ENCODE measurements at regions not wholly inside any gene's neighbourhood (a gene's known extent, or its start where the extent isn't known, plus 50 kb on each side); places are given as distances from the start of the nearest gene placed in this dataset.

DNA sequence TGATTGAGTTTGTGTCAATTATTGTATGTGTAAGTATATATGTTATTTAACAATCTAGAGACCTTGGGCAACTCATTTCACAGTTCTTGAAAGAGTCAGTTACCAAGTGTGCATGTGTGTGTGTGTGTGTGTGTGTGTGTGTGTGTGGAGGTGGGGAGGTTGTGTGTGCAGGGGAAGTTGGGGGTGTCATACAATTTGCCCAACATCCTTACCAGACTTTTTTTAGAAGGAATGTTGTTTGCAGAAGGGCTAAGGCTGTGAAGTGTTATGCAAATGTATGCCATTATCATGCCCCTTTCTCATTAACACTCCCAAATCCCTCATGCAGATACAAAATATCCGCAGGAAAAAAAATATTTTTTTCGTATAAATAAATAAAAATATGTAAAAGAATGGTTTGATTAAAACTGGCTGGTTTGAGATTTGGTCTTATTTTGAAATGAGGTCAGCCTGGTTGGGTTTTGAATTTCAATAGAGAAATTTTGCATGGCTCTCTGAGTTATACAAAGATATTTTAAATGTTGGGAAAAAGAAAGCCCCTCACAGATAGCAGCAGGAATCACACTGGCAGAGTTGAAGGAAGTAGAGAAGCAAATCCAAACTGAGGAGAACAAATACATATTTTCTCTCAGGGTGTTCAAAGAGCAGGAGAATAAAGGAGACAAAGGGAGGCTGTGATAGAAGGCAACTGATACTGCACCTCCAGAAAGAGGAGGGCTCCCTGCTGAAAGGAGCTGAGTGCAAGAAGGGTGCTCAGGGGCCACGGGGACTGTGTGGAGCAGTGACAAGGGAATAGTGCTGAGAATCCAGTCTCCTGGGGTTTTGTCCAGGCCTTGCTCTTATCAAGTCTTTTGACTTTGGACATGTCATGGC, 1365.5 kb upstream of the CELF4 start:
- no peak for DNase-seq (ENCODE audit: low spot score)

DNA sequence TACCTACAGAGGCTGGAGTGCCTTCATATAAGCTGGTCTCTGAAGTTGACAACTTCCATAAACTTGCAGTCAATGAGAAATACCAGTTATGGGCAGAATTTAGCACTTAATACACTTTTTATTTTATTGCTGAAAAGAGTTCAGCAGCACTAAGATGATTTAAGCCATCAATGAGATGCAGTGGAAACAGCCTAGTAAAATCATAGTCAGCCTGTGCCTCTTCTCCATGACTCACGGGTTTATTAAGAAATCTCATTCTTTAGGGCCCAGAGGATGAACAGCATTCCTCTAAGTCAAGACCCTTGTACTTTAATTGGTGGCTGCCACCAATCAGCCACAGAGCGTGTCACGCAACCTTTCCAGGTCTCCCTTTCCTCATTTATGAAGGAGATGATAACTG, 1357.9 kb upstream of the CELF4 start:
- no peak for DNase-seq (ENCODE audit: low spot score)

DNA sequence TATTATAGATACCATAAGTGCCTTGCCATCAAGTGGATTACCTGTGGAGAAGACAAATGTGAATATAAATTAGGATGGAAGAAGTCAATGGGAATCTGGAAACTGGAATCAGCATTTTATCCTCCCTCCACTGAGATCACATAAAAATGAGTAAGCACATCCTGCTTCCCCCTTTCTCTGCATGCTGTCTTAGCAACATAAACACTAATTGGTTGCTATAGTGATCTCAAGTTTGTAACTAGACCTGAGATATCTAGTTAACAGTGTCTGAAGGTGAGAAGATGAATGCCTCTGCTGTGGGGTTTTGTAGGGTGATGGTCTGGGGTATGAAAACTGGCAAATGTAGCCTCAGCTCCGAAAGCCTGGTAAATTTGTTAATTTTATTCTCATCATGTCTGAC, 1357.5 kb upstream of the CELF4 start:
- DNase-seq (ENCODE audit: low spot score), result no peak

DNA sequence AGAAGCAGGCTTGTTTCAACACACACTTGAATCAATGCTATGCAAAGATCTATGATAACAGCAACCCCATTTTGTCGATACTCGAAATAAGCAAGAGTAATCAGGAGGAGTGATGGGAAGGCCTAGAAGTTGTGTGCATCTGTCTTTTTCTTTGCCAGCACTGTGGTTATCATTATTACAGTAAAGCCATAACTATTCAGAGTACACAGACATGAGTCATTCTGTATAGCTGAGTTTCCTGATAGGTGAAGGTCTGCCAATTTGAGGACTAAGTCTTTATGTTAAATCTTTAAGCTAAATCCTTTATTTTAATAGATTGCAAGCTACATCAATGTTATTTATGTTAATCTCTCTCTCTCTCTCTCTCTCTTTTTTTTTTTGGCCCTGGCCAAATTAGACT, 1344.4 kb upstream of the CELF4 start:
- DNase-seq (ENCODE audit: low spot score), result no peak

DNA sequence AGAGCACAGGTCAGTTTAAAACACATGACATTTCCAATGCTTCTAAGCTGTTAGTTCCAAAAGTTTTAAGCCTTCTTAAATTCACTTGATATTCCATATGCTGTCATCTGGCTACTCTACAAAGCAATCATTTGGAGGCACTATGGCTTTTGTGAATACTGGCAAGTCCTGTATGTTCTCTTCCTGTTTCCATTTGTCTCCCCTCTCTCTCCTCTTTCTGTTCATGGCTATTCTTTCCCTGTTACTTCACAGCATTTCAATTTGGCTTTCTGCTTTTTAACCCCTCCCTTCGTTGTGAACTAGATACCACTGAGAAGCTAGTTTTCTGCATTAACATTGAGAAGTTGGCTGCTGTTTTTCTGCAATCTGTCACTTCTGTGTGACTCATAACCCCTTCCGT, 1337.2 kb upstream of the CELF4 start:
- no peak for DNase-seq (ENCODE audit: low spot score)

DNA sequence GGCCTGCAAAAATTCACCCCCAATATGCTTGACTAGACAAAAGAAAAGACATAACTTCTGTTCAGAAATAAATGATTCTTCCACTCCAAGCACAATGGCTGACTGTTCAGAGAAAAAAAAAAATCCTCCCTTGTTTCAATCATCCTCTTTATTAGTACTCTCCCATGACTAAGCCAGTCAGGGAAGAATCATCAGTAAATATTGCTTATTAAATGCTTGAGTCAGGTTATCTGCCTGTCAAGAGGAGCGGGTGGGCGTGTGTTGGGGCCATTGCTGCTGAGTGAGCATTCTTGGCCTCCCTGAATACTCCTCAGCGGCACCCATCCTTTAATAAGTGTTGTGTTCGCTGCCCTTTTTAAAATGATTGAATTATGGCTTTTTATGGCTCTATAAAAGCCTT, 1334.8 kb upstream of the CELF4 start:
- DNase-seq (ENCODE audit: low spot score), result no peak

DNA sequence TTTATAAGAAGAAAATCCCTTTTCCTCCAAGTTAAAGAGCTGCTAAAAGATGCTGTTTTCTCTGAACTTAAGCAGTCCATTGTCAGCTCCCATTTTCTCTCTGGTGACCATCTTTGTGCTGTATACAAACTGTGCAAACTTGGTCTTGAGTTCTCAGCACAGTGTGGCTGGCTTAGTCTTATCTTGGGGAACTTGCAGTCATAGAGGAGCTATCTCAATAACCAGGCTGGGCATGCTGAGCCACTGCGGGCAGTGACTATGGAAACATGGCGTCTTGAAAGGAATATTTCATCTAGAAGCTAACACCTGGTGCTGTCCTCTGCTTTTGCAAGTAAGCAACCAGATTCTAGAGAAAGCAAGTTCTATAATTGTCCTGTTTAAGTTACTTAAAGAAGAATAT, 1334.4 kb upstream of the CELF4 start:
- no peak for DNase-seq (ENCODE audit: low spot score)

DNA sequence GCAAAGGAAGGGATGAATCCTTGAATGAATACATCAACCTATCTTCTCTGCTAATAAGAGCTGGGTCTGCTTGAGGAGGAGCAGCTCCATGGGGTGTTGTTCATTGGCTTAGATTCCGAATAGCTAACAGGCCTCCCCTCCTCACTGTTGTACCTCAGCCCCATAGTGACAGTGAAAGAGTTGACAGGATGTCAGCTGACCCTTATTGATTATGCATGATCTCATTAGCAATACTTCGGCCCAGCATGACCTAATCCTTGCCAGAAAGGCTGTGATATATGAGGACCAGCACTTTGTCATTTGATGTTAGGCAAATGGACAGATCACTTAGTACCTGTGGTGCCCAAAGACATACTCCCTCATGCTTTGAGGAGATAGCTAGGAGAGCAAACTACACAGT, 1333.7 kb upstream of the CELF4 start:
- DNase-seq (ENCODE audit: low spot score), result no peak

DNA sequence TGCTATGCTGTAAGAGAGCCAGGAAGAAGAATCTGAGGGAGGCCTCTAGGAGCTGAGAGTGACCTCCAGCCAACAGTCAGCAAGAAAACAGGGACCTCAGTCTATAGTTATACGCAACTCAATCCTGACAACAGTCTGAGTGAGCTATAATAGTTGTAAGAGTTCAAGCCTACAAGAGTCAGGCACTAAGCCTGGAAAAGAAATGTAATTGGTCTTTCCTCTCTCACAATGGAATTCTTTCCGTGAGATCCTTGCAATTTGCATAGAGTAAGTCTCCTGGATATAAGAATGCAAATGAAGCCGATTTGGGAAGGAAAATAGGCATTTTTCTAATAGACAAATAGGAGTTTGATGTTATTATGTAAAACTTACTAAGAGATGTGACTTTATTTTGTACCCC, 1332.6 kb upstream of the CELF4 start:
- DNase-seq (ENCODE audit: low spot score), result no peak

DNA sequence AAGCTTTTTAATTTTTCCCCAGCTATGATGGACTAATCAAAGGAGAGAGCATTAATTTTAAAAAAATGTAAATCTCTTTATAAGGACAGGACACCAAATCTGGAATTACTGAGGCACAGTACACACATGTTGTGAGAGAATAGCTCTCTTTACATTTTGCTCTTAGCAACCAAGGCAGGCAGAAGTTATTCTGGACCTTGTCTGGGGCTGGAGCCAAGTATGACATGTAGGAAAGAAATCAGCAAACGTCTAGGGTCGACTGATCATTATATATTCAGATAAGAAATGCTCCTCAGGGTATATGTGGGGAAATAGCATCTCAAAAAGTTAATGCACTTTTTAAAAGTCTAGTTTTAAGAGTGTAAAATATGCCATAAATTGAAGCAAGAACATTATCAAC, 1330.0 kb upstream of the CELF4 start:
- no peak for DNase-seq (ENCODE audit: low spot score)

DNA sequence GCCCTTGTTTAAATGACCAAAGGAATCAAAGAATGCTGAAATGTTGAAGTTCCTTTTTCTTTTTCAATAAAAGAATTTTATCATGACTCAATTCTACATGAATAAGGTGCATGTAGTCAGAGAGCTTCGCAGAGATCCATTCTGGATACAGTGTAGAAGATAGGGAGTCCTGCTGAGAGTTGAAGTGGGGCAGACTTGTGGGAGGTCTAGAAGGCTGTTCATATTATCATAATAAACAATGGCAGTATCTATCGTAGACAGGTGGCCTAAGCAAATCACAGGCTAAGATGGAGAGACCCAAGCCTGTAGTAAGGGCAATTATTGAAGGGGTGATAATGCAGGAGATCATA, 1322.0 kb upstream of the CELF4 start:
- no peak for DNase-seq (ENCODE audit: low spot score)

DNA sequence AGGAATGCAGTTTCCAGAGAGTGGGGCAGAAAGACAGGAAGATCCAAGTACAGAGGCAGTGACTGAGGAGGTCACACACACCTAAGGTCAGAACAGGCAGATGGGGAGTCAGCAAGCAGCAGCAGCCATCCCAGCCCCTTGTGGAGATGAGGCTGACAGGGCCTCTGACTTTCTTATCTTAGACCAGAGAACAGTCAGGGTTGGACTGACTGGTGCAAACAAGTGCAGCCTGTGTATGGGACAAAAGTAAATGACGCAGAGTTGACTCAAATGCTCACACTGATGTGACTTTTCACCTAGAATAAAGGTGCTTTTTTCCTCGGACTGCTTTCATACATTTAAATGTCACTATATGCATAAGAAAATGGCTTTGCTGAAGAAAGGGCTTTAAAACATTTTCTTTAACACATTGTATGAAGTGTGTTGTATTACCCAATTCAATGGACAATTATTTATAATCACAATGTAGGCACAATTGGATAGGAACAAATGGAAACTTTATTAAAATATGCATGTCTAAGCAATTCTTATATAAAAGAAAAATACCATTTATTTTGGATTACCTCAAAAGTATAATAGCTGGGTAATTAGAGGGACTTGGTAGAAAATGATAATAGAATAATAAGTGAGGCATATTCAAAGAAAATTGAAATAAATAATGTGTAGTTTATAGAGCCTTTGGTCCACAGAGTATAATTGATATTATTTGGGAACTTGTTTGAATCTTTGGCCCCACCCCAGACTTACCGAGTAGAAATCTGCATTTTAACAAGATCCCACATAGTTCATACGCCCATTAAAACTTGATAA, 1321.5 kb upstream of the CELF4 start:
- no peak for DNase-seq (ENCODE audit: low spot score)

DNA sequence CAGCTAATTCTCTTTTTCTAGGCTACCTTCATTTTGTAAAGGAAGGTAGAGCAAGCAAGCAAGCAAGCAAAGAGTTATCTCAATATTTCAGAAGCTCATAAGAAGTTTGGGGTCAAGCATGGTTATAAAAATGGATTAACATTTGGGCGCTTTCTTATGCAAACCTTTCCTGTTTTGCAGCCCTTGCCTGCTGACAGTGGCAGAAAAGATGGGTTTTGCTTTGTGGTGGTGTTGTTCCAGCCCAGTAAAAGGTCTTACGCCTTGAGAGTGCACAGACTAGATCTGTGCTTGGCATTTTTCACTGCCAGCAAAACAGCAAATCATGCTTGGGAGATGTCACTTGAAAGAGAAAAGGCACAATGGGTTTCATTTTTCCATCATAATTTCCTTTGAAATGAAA, 1320.6 kb upstream of the CELF4 start:
- DNase-seq (ENCODE audit: low spot score), result no peak

DNA sequence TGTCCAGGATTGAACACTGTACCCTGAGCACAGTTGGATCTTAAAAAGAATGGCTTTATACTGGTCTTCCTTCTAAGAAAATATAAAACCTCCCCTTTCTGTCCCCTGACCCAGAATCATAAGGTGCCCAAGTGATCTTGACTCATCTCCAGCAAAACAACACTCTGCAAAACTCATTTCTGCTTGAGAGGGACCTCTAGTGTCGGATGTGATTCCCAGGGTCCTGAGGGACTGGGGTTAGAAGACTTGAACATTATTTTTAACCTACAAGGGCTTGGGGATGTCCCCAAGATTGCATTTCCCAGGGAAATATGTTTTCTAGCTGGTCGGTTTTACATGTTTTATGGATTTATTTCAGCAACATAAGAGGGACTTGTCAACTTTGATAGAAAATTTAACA, 1318.5 kb upstream of the CELF4 start:
- DNase-seq (ENCODE audit: low spot score), result no peak

DNA sequence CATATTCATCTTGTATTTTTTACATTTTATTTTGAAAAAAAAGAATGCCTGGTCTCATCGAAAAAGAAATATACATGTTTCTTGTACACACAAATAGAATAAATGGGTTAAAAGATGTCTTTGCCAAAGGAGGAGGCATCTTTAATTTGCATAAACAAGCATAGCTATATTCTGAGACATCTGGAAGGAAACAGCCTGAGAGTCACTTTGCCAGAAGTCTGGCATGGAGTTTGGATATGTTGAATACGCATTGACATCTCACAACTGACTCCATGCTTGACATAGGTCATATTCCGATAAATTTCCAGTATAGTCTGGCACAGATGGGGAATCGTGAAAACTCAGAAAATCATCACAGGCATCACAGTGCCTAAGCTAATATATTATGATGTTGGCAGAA, 1317.5 kb upstream of the CELF4 start:
- no peak for DNase-seq (ENCODE audit: low spot score)

DNA sequence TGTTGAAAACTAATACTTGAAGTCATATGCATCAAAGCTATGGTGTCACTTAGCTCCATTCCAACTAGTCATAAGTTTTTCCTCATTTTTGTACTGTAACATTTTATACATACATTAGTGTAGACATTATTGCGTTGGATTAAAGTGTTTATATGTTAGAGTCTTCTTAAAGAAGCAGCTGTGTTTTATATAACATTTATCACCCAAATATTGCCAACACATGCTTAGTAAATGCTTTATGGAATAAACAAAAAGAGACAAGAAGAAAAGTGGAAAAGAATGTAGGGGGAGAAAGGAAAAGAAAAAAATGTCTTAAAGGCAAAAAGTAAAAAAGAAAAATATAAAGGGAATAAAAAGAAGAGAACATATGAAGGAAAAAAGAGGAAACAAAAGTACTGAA, 1314.3 kb upstream of the CELF4 start:
- no peak for DNase-seq (ENCODE audit: low spot score)

DNA sequence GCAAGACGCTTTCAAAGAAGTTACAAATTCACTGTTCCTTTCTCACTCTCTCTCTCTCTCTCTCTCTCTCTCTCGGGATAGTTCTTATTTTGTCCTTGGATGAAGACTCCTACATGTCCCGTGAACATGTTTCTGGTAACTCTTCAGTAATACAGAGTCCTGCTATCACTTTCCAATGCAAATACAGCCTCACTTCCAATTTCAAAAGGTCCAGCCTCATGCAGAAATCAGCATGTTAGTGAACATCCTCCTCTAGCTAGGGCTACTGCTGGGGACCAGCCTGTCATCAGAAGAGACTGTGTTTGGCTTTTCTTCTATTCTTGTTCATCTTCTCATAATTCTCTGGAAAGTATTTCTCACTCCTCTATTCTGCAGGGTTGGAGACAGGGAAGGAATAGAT, 1306.7 kb upstream of the CELF4 start:
- DNase-seq (ENCODE audit: low spot score), result no peak

DNA sequence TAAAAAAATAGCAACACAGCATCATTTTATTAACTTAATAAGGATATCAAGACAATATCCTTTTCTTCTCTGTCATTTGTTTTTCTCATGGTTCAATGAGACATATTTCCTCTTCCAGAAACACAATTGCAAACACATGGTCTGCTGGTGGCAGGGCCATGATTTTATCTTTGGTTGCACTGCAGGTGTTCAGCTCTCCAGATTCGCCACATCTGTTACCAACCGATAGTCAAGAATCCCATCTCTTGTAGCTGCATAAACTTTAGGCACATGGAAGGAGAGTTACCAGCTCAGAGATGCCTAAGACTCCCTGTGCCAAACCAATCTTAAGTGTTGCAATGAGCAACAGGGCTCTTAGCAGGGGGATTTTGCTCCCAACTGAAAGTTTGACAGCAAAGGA, 1303.2 kb upstream of the CELF4 start:
- no peak for DNase-seq (ENCODE audit: low spot score)

DNA sequence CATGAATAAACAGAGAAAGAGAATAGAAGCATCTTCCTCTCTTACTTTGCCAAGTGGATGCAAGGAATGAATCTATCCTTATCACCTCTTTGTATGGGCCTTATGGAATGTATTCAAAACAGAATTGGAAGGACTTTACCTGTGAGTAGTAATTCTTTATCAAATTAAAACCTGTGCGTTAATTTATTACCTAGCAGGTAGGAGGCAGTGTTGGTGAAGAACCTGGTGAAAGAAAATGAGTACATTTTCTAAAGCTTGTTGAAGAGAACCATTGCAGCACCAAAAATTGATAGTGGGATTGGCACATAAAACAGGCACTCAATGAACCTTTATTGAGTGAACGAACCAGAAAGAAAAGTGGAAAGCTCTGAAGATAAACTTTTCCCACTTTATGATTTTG, 1302.1 kb upstream of the CELF4 start:
- DNase-seq (ENCODE audit: low spot score), result no peak

DNA sequence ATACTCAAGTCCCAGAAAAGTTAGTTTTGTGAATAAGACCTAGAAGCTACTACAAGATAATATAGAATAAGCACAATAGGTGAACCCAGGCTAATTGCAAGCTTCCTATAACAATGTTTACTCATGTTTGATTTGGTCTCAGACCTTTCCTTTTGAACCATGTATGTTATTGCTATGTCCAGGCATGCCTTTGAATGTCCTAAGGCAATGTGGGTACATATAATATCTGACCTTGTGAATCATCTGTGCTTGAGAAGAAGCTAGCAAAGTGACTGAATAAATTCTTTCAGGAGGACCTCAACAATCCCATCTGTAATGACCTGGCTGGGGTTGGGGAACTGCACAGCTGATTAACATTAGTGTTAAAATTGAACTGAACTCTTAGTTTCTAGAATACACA, 1285.9 kb upstream of the CELF4 start:
- no peak for DNase-seq (ENCODE audit: low spot score)

DNA sequence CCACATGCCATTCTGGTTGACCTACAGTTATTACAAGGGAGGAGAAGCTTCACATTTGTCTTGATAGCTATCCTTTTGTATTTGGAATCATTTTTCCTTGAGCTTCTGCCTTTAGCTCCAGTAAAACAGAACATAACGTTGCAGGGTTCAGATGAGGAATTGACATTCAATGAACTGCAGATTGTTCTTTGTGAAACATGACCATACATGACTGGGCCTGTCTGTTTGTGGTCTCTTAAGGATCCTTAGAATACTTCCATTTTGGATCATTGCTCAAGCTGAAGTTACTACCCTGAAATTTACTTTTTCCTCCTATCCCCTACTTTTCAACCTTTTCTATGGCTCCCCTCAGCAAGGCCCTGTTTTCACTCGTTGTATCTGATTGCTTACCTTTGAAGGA, 1281.7 kb upstream of the CELF4 start:
- no peak for DNase-seq (ENCODE audit: low spot score)

DNA sequence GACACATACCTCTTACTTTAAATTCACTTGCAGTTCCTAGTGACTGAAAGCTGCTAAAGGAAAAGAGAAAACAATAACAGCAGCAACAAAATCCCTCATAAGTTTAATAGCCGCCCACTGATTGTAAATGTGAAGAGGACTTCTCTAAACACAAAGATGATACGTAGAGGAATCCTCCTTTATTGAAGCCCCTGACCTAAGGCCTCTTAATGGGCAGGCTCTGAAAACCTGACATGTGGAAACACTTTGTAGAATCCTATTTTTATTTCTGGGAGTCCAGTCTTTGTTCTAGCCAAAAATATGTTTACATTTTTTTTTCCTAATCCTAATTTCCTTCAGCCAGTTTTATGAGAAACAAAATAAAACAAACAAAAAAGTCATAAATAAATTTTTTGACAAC, 1277.7 kb upstream of the CELF4 start:
- DNase-seq (ENCODE audit: low spot score), result no peak

DNA sequence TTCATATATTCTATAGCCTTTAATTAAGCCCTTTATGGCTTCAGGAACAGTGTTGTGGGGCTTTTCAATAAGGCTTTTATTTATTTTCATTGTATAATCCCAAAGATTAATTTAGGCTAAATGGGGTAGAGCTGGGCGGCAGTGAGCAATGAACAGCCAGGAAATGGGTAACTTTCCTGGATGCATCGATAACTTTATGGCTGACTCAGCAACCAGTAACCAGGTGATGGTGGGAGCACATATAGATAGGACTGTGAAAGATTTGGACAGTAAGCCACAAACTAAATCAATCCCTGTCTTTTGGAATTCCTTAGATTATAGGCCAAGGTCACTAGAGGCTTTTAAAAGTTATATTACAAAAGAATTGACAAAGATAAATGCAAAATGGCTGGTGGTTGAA, 1260.6 kb upstream of the CELF4 start:
- no peak for DNase-seq (ENCODE audit: low spot score)

DNA sequence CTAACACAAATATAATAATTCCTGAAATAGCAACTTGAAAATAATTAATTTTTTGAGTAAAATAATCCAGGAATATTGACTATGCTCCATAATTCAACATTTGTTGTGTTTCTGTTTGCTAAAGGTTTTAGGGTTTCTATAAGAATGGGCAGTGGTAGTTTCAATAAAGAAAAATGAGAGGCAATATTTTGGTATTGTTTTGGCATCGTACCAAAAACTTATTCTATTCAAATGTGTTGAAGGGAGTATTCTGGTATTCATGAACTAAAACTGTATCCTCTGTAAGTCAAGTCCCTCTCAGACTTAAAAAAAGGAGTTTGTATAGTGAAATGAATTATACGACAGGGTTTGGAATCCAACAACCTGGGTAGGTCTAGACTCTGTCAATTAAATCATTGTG, 1245.6 kb upstream of the CELF4 start:
- no peak for DNase-seq (ENCODE audit: low spot score)

Data from ureter (tissue), 1 donor.